Nucleus accumbens (tissue), 56 donors: ENCODE measurements at regions not wholly inside any gene's neighbourhood (a gene's known extent, or its start where the extent isn't known, plus 50 kb on each side); places are given as distances from the start of the nearest gene placed in this dataset.
A peak's percentile ranks its signal among the peaks of the same experiment; 100 is the strongest.

Experiments used
- DNase-seq, 56 donors: peaks; one replicate each; lab custom pipeline; 2025; lab: John Stamatoyannopoulos, UW

DNA sequence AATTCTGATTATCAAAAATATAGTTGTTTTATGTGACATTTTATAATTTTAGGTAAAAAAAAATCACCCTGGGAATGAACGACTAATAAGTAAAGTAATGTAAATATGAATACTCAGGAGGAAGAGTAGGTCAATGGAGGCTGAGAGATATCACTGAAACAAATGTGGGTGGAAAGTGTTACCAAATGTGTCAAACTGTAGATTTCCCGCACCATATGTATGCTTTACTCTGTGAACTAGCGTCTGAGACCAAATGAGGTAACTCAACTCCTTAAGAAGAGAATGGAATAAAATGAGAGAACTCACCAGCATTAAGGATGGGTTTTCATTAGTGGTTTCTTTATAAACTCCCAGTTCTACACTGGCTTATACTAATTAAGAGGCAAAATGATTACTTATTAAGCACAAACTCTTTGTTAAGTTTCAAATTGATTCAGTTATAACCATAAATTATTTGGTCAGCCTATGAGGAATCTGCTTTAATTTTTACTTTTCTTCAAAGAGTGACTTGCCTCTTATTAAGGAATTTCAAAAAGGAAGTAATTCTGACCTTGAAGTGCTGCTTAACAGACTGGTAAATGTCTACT, 784.7 kb upstream of the GJE1 start:
- no peak for DNase-seq

DNA sequence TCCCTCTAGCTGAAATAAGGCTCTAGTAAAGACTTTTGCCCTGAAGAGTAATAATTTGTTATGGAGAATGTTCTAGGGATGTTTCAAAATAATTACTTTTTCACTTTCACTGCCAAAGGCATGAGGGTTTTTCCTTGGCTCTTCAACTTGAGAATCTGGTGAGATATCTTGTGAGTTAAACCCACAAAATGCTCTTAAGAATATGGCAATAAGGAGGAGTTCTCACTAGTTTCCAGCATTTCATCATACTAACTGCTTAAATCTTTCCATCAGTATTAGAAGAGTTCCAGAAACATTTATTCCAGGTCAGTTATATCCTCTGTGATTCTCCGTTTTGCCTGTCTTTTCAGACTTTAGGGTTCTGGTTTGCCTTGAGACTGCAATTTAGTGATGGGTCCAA, 785.6 kb upstream of the GJE1 start:
- DNase-seq, result no peak

DNA sequence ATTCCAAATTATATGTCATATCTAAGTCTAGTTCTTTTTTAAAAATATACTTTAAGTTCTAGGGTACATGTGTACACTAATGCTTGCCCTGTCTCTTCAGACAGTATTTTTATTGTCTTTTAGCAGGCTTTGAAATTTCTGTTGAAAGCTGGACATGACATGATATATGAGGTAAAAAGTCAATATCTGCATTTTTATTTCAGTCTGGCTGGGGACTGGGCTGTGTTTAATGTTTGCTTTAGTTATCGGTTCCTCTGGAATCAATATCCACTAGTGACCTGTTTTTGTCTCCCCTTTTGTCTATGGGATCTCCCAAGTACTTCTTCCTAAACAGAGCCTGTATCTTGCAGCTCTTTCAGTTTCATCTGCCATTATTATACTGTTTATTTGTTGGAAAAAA, 786.2 kb upstream of the GJE1 start:
- no peak for DNase-seq

DNA sequence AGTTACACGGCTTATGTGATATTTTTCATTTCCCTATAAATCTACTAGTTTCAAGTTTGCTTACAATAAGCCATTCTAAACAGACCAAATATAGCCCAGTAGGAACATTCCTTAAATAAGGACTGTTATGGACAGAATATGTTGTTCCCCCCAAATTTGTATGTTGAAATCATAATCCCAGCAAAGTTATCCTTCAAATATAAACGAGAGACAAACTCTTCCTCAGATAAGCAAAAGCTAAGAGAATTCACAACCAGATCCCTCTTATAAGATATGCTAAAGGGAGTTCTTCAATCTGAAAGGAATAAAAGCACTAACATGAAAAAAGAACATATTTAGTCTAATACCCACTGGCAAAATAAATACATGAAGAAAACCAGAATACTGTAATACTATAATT, 795.5 kb upstream of the GJE1 start:
- DNase-seq, result no peak

DNA sequence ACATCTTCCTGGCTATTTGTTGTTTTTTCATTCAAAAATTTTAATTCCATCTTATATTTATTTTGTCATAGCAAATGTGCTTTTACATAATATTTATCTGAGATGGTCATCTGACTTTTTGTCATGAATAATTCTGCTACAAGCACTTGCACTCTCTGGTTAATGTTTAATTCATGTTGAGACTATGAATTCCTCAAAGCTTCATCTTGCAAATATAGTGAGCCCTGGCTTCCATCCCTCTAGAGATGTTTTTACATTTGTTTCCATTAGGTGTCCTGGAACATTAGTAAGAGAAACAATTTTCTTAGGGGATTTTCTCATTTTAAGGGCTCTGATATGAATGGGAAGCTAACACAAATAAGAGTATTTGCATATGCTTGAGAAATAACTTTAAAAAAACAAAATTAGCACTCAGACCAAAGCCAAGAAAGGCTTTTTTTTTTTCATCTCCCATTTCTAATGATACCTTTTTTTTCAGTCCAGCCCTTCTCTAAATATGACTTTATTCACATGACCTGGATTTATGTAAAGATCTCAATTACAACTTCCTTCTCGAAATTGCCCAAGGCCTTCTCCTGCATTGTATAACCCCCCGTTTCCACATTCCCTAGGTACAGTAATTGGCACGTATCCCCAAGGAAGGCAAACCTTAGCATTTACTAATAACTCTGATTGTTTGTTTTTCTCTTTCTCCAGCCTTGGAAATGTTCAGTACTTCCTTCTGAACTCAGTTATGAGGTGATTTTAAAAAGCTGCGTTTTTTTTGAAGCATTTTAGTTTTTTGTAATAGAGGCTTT, 797.0 kb upstream of the GJE1 start:
- no peak for DNase-seq

DNA sequence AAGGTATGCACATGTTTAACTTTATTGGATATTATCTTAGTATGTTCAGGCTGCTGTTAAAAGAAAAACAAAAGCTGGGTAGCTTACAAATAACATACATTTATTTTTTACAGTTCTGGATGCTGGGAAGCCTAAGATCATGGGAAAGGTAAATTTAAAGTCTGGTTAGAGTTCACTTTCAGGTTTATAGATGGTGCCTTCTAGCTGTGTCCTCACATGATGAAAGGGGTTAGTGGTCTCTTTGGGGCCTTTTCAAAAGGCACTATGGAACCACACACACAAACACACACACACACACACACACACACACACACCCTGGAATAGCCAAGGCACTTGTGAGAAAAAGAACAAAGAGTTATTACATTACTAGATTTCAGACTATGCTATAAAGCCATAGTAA, 805.8 kb upstream of the GJE1 start:
- peak in 1 of 56 donors; percentile 0 for DNase-seq

DNA sequence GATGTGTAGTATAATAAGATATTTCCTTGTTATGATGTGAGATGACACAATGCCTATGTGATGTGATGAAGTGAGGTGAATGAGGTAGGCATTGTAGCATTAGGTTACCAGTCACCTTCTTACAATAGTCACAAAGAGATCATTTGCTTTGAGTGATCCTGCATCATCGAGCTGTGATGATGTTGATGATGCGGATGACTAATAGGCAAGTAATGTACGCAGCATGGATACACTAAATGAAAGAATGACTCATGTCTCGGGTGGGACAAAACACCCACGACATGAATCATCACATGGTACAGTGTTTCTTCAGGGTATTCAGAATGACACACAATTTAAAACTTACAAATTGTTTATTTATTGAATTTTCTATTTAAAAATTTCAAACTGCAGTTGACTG, 806.3 kb upstream of the GJE1 start:
- DNase-seq, result peak in 23 of 56 donors; percentile 0 to 86 (median 28)

DNA sequence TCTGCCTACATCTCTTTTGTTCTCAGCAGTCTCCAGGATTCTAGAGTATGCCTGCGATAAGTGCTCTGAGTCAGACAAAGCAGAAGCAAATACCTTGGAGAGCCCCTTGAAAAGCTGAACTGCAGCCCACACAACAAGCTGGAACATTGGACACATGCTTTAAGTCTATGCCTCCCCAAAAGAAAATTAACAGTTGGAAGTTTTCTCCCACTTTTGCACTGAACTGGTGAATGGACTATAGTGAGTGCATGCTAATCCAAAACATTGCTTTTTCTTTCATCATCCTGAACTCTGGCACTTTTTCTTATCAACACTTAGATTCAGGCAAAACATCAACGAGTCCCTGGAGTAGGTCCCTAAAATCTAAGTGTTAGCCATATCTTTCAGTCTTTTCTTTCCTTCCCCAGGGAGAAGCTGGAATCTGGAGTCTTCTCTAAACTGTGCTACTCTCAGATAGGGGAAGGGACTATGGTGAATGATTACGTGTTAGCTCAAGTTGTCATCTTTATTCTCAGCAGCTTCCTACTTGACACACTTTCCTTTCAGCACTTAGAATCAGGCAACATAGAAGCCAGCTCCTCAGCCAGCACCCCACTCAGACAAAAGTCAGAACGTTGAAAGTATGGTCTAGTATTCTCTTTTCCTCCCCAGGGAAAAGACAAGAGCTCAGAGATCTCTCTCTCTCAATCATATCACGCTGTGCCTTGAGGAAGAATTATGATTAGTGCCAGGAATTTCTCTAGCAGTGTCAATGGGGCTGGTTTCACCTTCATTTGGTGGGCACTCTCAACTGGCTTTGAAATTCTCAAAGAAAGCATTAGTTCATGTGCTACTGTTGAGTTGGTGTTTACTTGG, 811.0 kb upstream of the GJE1 start:
- DNase-seq, result peak in 1 of 56 donors; percentile 2

DNA sequence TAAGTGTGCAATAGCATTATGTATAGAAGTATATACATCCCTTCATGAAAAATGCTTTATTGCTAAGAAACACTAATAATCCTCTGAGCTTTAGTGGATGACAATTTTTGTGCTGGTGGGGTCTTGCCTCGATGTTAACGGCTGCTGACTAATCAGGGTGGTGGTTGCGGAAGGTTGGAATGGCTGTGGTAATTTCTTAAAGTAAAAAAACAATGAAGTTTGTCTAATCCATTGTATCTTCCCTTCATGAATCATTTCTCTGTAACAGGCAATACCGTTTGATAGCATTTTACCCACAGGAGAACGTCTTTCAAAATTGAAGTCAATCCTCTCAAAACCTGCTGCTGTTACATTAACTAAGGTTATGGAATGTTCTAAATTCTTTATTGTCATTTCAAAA, 816.5 kb upstream of the GJE1 start:
- DNase-seq, result no peak

DNA sequence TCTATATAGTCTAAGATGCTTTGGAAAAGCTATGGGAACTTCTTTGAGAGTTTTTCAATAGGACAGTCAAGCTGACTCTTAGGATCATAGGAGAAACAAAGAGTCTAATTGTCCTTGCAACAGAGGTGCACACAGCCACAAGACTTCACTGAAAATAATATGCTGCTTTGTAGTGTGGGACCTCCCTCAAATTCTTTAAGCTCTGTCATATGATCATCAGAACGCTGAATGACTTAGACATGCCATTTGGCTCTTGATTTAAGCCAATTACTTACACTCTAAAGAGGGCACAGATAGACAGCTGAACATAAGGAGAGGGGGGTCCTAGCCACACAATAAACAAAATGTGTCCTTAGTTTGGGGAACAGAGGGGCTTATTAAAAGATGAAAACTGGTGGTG, 818.7 kb upstream of the GJE1 start:
- no peak for DNase-seq

DNA sequence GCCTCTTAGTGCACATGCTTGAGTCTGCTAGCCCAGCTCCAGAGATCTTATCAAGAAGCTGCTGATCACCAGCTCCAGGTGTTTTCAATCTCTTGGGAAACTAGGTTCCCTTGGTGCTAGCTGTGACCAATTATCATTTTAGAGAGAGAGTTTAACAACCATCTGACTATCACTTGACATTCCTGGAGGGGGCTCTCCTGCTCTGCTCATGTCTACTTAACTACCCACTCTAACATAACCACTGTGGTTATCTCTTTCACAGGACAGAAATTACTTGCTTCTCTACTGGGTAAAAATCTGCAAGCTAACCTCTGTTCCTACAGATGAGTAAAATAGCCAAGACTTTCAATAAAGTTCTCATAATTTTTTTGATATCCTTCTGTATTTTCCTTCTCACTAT, 823.4 kb upstream of the GJE1 start:
- DNase-seq, result no peak

DNA sequence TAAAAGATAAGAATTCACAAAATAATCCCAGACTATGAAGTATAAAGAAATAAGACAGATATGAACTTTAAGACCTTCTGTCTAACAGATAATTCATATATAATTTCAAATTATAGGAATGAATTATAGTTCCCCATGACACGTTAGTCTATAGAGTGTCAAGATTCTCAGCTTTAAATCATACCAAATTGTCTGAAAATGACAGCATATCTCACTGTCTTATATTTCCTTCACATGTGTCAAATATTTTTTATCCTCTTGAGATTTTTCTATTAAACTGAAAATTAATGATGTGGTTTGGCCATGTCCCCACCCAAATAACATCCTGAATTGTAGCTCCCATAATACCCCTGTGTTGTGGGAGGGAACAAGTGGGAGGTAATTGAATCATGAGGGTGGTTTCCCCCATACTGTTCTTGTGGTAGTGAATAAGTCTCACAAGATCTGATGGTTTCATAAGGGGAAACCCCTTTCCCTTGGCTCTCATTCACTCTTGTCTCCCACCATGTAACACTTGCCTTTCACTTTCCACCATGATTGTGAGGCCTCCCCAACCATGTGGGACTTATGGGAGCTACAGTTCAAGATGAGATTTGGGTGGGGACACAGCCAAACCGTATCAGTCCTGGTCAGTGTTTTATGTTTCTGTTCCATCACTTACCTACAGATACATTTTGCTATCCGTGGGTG, 825.3 kb upstream of the GJE1 start:
- DNase-seq, result no peak

DNA sequence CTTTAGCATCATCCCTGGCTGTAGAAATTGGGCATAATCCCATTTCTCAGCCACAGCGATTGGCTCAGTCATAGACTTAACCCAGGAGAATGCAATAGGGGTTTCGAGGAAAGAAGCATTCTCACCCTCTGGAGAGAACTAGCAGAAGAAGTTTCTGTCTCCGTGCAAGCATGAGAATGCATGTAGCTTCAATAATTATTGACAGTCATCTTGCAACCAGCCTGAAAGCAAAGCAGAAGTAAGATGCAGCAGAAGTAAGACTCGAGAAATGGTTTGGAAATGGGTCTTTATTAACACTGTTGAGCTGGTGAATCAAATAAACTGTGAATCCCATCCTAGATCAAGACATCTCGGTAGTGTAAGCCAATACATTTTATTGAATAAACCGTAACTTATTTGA, 828.8 kb upstream of the GJE1 start:
- no peak for DNase-seq

DNA sequence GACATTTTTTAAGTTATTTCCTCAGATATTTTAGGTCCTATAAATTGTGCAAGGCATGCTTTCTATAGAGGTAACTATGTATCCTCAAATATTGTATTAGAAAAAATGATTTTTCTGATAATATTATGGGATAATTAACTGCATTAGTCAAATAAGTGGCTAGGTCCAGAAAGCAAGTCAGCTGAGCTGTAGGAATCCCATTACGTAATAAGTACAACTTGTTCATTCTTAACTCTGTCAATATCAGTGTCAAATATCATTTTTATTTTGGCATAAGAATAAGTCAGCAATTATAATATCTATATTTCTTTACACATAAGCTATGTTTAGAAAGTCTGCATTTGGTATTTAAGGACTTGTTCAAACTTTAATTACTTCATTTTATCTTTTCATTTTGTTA, 830.9 kb upstream of the GJE1 start:
- no peak for DNase-seq

DNA sequence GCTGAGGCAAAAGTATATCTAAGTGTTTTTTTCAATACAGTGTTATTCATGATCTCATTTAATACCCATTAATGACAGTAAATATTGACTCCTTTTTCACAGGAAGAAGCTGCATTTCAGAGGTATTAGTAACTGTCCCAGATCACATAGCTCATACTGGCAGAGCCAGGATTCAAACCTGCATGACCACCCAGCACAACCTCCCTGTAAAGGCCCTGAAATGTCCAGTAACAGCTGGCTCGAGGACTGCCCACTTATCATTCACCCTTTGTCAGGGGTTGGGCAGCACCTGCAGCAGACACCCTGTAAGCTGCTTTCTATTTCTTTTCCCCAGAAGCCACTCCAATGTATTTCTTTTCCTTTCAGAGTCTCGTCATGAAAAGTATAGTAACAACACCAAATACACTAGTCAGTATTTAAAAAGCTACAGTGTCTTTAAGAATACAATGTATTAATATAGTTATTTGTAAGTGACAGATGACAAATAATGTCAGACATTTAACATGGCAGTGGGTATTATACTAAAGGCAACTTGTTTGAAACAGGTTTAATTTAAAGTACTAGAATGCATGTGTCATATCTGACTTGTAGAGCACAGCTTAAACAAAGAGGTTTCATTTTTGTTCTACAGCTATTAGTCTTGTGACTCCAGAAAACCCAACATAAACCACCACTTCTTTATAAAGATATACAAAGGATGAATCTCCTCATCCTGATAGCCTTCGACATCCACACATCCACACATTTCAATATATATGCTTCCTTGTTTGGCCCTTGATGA, 841.6 kb upstream of the GJE1 start:
- no peak for DNase-seq

DNA sequence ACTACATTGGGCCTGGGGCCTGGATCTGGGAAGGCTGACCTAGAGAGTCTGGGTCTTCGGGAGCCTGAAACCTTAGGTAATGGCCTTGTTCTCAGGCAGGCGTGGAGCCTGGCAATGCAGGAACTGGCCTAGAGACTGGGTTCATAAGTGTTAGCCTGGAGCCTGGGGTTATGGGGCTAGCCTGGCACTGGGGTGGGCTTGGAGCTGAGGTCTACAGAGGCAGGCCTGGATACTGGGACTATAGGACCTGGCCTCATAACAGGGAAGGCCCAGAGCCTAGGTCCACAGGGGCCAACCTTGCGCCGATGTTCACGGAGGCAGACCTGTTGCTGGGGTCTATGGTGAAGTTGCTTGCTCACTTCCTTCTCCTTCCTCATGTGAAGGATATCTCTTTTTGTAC, 843.8 kb upstream of the GJE1 start:
- no peak for DNase-seq

DNA sequence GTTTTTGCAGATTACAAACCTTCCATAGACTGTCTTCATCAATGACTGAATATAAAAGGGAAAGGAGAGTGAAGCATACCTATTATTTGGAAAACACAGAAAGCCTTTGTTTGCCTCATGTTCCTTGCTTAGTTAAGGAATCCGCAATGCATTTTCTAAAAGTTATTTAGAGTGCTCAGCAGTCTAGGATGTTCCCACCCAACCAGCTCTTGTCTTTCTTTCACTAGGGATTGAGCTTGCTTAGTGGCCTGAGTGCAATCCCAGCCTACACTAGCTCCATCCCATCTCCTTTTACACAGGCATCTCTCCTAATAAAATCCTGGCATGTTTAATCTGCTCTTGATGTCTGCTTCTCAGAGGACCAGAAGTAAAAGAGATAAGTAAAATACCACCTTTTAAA, 850.5 kb upstream of the GJE1 start:
- DNase-seq, result no peak

DNA sequence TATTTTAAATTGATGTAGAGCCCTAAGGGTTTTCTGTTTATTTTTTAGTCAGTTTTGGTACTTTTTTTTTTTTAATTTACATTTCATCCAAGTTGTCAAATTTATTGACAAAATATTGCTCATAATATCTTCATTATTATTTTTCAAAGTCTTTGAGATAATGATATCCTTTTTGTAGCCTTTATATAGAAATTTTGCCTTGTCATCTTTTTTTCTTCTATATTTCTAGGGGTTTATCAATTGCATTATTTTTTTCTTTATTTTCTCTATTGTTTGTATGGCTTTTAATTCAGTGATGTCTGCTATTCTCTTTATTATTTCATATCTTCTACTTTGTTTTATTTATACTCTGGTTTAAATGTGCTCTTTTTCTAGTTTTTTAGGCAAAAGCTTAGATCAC, 863.0 kb upstream of the GJE1 start:
- no peak for DNase-seq

DNA sequence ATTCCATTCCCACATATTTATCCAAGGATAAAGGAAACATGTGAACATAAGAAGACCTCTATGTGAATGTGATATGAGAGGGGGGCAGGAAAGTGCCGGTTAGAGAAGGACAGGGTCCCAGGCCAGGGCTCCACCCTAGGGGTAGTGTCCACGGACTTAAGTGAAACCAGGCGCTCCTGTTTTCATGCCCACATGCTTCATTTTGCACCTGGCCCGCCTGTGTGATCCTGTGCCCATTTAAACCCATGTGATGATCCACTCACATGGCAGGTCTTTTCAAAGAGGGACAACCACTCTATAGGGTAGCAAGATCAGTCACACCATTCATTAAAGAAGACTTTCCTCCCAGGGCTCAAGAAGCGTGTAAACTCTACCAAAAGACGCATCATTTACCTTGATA, 865.3 kb upstream of the GJE1 start:
- DNase-seq, result no peak
